ENCODE measurements at regions not wholly inside any gene's neighbourhood (a gene's known extent, or its start where the extent isn't known, plus 50 kb on each side); places are given as distances from the start of the nearest gene placed in this dataset.

- H3K36me3 ChIP-seq (ENCODE audit: control insufficient read depth in 2 of 2, insufficient read depth in 1 of 2, low read length in 2 of 2): no peaks in the 10 kb centered on the region
- no peak overlapping the region for H3K4me3 ChIP-seq (ENCODE audit: low read depth, low read length)
- ChIA-PET POLR2A (no interaction called here), CTCF (interaction anchor here (0.6 kb wide), 1 partner anchor 70 kb away, joined by 3 read pairs; no protein-coding TSS in a partner anchor)
- H3K4me1 ChIP-seq (ENCODE audit: control insufficient read depth, insufficient read depth, low read length): peaks cover 5% of the 10 kb centered on the region; the same call in 1 of the 2 replicates
- no peaks in the 10 kb centered on the region for H3K9me3 ChIP-seq (ENCODE audit: control insufficient read depth, insufficient read depth, low read depth, low read length)
- TF ChIP-seq KLF16 (tag by site-specific recombination; IDR thresholded peaks at IDR 0.05) (no peak), ZBTB6 (tag by site-specific recombination; IDR thresholded peaks at IDR 0.05) (no peak), ZNF48 (tag by site-specific recombination; IDR thresholded peaks at IDR 0.05) (no peak), ZBTB26 (tag by site-specific recombination; optimal IDR thresholded peaks at IDR 0.05) (no peak), ZSCAN16 (tag by site-specific recombination; IDR thresholded peaks at IDR 0.05) (no peak), ZNF133 (tag by site-specific recombination; IDR thresholded peaks at IDR 0.05) (no peak), ZNF645 (tag by site-specific recombination; IDR thresholded peaks at IDR 0.05) (no peak), ZNF2 (tag by site-specific recombination; IDR thresholded peaks at IDR 0.05) (no peak)
- TF ChIP-seq, protein P1, sequence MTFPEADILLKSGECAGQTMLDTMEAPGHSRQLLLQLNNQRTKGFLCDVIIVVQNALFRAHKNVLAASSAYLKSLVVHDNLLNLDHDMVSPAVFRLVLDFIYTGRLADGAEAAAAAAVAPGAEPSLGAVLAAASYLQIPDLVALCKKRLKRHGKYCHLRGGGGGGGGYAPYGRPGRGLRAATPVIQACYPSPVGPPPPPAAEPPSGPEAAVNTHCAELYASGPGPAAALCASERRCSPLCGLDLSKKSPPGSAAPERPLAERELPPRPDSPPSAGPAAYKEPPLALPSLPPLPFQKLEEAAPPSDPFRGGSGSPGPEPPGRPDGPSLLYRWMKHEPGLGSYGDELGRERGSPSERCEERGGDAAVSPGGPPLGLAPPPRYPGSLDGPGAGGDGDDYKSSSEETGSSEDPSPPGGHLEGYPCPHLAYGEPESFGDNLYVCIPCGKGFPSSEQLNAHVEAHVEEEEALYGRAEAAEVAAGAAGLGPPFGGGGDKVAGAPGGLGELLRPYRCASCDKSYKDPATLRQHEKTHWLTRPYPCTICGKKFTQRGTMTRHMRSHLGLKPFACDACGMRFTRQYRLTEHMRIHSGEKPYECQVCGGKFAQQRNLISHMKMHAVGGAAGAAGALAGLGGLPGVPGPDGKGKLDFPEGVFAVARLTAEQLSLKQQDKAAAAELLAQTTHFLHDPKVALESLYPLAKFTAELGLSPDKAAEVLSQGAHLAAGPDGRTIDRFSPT (tag by site-specific recombination; IDR thresholded peaks at IDR 0.05): no peak
- no peak overlapping the region for H3K27ac ChIP-seq (ENCODE audit: extremely low read depth, low read depth, low read length)
Measured at GRCh38 chr13:50249144-50249521, 233.9 kb downstream of the KCNRG start.

- Histone ChIP-seq H3K4me3 (ENCODE audit: low read depth, low read length) (no peak overlapping the region), H3K36me3 (ENCODE audit: control insufficient read depth in 2 of 2, insufficient read depth in 1 of 2, low read length in 2 of 2) (no peaks in the 10 kb centered on the region), H3K4me1 (ENCODE audit: control insufficient read depth, insufficient read depth, low read length) (no peaks in the 10 kb centered on the region), H3K9me3 (ENCODE audit: control insufficient read depth, insufficient read depth, low read depth, low read length) (no peaks in the 10 kb centered on the region), H3K27ac (ENCODE audit: extremely low read depth, low read depth, low read length) (no peak overlapping the region)
- ChIA-PET POLR2A (interaction anchor here (0.7 kb wide), 1 partner anchor 24 kb away, joined by 6 read pairs; no protein-coding TSS in a partner anchor), CTCF (interaction anchor here (0.6 kb wide), 1 partner anchor 236 kb away, joined by 3 read pairs; no protein-coding TSS in a partner anchor)
- TF ChIP-seq ZNF202 (tag by site-specific recombination; IDR thresholded peaks at IDR 0.05; ENCODE audit: borderline replicate concordance) (no peak), ZNF133 (tag by site-specific recombination; IDR thresholded peaks at IDR 0.05) (no peak), ZNF146 (tag by site-specific recombination; IDR thresholded peaks at IDR 0.05) (no peak), ZSCAN30 (tag by site-specific recombination; IDR thresholded peaks at IDR 0.05) (no peak), ZNF433 (tag by site-specific recombination; IDR thresholded peaks at IDR 0.05; ENCODE audit: low read depth) (no peak), GLI2 (tag by site-specific recombination; IDR thresholded peaks at IDR 0.05; ENCODE audit: borderline replicate concordance, low read depth) (no peak), ZNF530 (tag by site-specific recombination; IDR thresholded peaks at IDR 0.05; ENCODE audit: low read depth) (no peak), ZNF600 (tag by site-specific recombination; IDR thresholded peaks at IDR 0.05) (no peak), ZNF266 (tag by site-specific recombination; IDR thresholded peaks at IDR 0.05; ENCODE audit: low read depth) (no peak)
- TF ChIP-seq, protein P2, sequence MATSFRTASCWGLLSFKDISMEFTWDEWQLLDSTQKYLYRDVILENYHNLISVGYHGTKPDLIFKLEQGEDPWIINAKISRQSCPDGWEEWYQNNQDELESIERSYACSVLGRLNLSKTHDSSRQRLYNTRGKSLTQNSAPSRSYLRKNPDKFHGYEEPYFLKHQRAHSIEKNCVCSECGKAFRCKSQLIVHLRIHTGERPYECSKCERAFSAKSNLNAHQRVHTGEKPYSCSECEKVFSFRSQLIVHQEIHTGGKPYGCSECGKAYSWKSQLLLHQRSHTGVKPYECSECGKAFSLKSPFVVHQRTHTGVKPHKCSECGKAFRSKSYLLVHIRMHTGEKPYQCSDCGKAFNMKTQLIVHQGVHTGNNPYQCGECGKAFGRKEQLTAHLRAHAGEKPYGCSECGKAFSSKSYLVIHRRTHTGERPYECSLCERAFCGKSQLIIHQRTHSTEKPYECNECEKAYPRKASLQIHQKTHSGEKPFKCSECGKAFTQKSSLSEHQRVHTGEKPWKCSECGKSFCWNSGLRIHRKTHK (tag by site-specific recombination; IDR thresholded peaks at IDR 0.05): no peak
- TF ChIP-seq, protein P3, sequence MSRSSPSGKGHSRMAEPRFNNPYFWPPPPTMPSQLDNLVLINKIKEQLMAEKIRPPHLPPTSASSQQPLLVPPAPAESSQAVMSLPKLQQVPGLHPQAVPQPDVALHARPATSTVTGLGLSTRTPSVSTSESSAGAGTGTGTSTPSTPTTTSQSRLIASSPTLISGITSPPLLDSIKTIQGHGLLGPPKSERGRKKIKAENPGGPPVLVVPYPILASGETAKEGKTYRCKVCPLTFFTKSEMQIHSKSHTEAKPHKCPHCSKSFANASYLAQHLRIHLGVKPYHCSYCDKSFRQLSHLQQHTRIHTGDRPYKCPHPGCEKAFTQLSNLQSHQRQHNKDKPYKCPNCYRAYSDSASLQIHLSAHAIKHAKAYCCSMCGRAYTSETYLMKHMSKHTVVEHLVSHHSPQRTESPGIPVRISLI (tag by site-specific recombination; IDR thresholded peaks at IDR 0.05): no peak
- TF ChIP-seq, protein P4, sequence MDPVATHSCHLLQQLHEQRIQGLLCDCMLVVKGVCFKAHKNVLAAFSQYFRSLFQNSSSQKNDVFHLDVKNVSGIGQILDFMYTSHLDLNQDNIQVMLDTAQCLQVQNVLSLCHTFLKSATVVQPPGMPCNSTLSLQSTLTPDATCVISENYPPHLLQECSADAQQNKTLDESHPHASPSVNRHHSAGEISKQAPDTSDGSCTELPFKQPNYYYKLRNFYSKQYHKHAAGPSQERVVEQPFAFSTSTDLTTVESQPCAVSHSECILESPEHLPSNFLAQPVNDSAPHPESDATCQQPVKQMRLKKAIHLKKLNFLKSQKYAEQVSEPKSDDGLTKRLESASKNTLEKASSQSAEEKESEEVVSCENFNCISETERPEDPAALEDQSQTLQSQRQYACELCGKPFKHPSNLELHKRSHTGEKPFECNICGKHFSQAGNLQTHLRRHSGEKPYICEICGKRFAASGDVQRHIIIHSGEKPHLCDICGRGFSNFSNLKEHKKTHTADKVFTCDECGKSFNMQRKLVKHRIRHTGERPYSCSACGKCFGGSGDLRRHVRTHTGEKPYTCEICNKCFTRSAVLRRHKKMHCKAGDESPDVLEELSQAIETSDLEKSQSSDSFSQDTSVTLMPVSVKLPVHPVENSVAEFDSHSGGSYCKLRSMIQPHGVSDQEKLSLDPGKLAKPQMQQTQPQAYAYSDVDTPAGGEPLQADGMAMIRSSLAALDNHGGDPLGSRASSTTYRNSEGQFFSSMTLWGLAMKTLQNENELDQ (tag by site-specific recombination; IDR thresholded peaks at IDR 0.05; ENCODE audit: low read depth): no peak
Measured at GRCh38 chr13:50250401-50250800, 235.2 kb downstream of the KCNRG start.

Measured in HEK293 (cell line).